BLaER1 (cell line): ENCODE measurements at regions not wholly inside any gene's neighbourhood (a gene's known extent, or its start where the extent isn't known, plus 50 kb on each side); places are given as distances from the start of the nearest gene placed in this dataset.

Experiments
- H3K27ac ChIP-seq: shearing (Covaris generic); formaldehyde crosslinking; 2 replicates; pipeline ENCODE4 v1.8.1; 2022
- H3K27me3 ChIP-seq: shearing (Covaris generic); formaldehyde crosslinking; 2 replicates; pipeline ENCODE4 v1.8.1; 2022
- H3K36me3 ChIP-seq: shearing (Covaris generic); formaldehyde crosslinking; 2 replicates; pipeline ENCODE4 v1.8.1; 2022
- H3K4me1 ChIP-seq: shearing (Covaris generic); formaldehyde crosslinking; 2 replicates; pipeline ENCODE4 v1.8.1; 2022
- H3K4me2 ChIP-seq: shearing (Covaris generic); formaldehyde crosslinking; 2 replicates; pipeline ENCODE4 v1.8.1; 2022
- H3K4me3 ChIP-seq: shearing (Covaris generic); formaldehyde crosslinking; 2 replicates; pipeline ENCODE4 v1.8.1; 2022
- H3K9ac ChIP-seq: shearing (Covaris generic); formaldehyde crosslinking; 2 replicates; pipeline ENCODE4 v1.8.1; 2022
- H3K9me3 ChIP-seq: shearing (Covaris generic); formaldehyde crosslinking; 2 replicates; pipeline ENCODE4 v1.8.1; 2022
- H4K20me1 ChIP-seq: shearing (Covaris generic); formaldehyde crosslinking; 2 replicates; pipeline ENCODE4 v1.8.1; 2022
- Cebpa-rat ChIP-seq: shearing (Covaris generic); IDR thresholded peaks from 2 replicates; pipeline ENCODE4 v1.8.1; 2022

GRCh38 chr6:169159331-169159730 lies 94.3 kb downstream of the THBS2 start:
- Histone ChIP-seq H3K36me3 (no peaks in the 10 kb centered on the region), H3K4me2 (no peak overlapping the region), H3K9me3 (peaks cover 2% of the 10 kb centered on the region; the same call in 1 of the 2 replicates), H4K20me1 (no peaks in the 10 kb centered on the region), H3K27me3 (no peaks in the 10 kb centered on the region), H3K4me3 (no peak overlapping the region), H3K9ac (no peak overlapping the region), H3K4me1 (no peaks in the 10 kb centered on the region; the same call in 1 of the 2 replicates), H3K27ac (no peak overlapping the region)
- no peak for TF ChIP-seq Cebpa-rat

GRCh38 chr6:169158691-169159090 lies 95.0 kb downstream of the THBS2 start:
- Histone ChIP-seq H3K36me3 (no peaks in the 10 kb centered on the region), H3K9me3 (no peaks in the 10 kb centered on the region), H4K20me1 (no peaks in the 10 kb centered on the region), H3K4me3 (no peak overlapping the region), H3K27me3 (no peaks in the 10 kb centered on the region), H3K4me2 (no peak overlapping the region), H3K9ac (no peak overlapping the region), H3K4me1 (no peaks in the 10 kb centered on the region; the same call in 1 of the 2 replicates), H3K27ac (no peak overlapping the region)
- no peak for TF ChIP-seq Cebpa-rat

- no peak for TF ChIP-seq Cebpa-rat
- H3K27me3 ChIP-seq: no peaks in the 10 kb centered on the region
- H3K27ac ChIP-seq: no peak overlapping the region
- H3K9me3 ChIP-seq: no peaks in the 10 kb centered on the region
- no peaks in the 10 kb centered on the region for H3K36me3 ChIP-seq
- H3K4me3 ChIP-seq: no peak overlapping the region
- H3K4me2 ChIP-seq: no peak overlapping the region
- H3K4me1 ChIP-seq: no peaks in the 10 kb centered on the region; the same call in 1 of the 2 replicates
- no peaks in the 10 kb centered on the region for H4K20me1 ChIP-seq
- H3K9ac ChIP-seq: no peak overlapping the region
Observed at GRCh38 chr6:169158174-169158573, 95.5 kb downstream of the THBS2 start.

- TF ChIP-seq Cebpa-rat: no peak
- H3K9ac ChIP-seq: no peak overlapping the region
- no peaks in the 10 kb centered on the region for H3K27me3 ChIP-seq
Observed at GRCh38 chr6:169157197-169158148, 96.2 kb downstream of the THBS2 start.

GRCh38 chr6:169156793-169157147 lies 96.9 kb downstream of the THBS2 start:
- Histone ChIP-seq H3K36me3 (no peaks in the 10 kb centered on the region), H3K4me2 (no peak overlapping the region), H3K27ac (no peak overlapping the region), H3K27me3 (no peaks in the 10 kb centered on the region), H4K20me1 (no peaks in the 10 kb centered on the region), H3K4me3 (no peak overlapping the region), H3K9me3 (no peaks in the 10 kb centered on the region), H3K9ac (no peak overlapping the region), H3K4me1 (no peaks in the 10 kb centered on the region; the same call in 1 of the 2 replicates)
- TF ChIP-seq Cebpa-rat: no peak

More at GRCh38 chr6:169157197-169158148, 96.2 kb downstream of the THBS2 start:
- no peak overlapping the region for H3K27ac ChIP-seq
- H3K4me1 ChIP-seq: no peaks in the 10 kb centered on the region; the same call in 1 of the 2 replicates
- no peaks in the 10 kb centered on the region for H3K36me3 ChIP-seq
- no peak overlapping the region for H3K4me2 ChIP-seq
- no peaks in the 10 kb centered on the region for H4K20me1 ChIP-seq
- no peaks in the 10 kb centered on the region for H3K9me3 ChIP-seq
- H3K4me3 ChIP-seq: no peak overlapping the region

- no peak overlapping the region for H3K4me3 ChIP-seq
- H3K9ac ChIP-seq: no peak overlapping the region
- H3K36me3 ChIP-seq: no peaks in the 10 kb centered on the region
- no peak overlapping the region for H3K27ac ChIP-seq
- H3K4me2 ChIP-seq: no peak overlapping the region
- peaks cover 3% of the 10 kb centered on the region; the same call in 1 of the 2 replicates for H3K9me3 ChIP-seq
- H4K20me1 ChIP-seq: no peaks in the 10 kb centered on the region
- no peaks in the 10 kb centered on the region; the same call in 1 of the 2 replicates for H3K4me1 ChIP-seq
- no peaks in the 10 kb centered on the region for H3K27me3 ChIP-seq
- TF ChIP-seq Cebpa-rat: no peak
Observed at GRCh38 chr6:169156108-169156792, 97.4 kb downstream of the THBS2 start.

- Histone ChIP-seq H3K27me3 (no peaks in the 10 kb centered on the region), H3K4me3 (no peak overlapping the region), H3K27ac (no peak overlapping the region), H3K9me3 (peaks cover 7% of the 10 kb centered on the region; the same call in 1 of the 2 replicates), H3K36me3 (no peaks in the 10 kb centered on the region), H3K9ac (no peak overlapping the region), H3K4me2 (no peak overlapping the region), H4K20me1 (no peaks in the 10 kb centered on the region), H3K4me1 (no peaks in the 10 kb centered on the region)
- no peak for TF ChIP-seq Cebpa-rat
Observed at GRCh38 chr6:169155481-169155880, 98.2 kb downstream of the THBS2 start.

GRCh38 chr6:169153401-169153800 lies 100.2 kb downstream of the THBS2 start:
- H3K4me3 ChIP-seq: no peak overlapping the region
- H3K27ac ChIP-seq: no peak overlapping the region
- H3K27me3 ChIP-seq: no peaks in the 10 kb centered on the region
- TF ChIP-seq Cebpa-rat: no peak
- no peak overlapping the region for H3K9ac ChIP-seq
- no peaks in the 10 kb centered on the region for H3K4me1 ChIP-seq
- H3K36me3 ChIP-seq: no peaks in the 10 kb centered on the region
- H4K20me1 ChIP-seq: no peaks in the 10 kb centered on the region
- no peak overlapping the region for H3K4me2 ChIP-seq
- H3K9me3 ChIP-seq: peaks cover 19% of the 10 kb centered on the region

- Histone ChIP-seq H3K4me2 (no peak overlapping the region), H3K9me3 (peaks cover 19% of the 10 kb centered on the region), H3K27me3 (no peaks in the 10 kb centered on the region), H3K36me3 (no peaks in the 10 kb centered on the region), H3K9ac (no peak overlapping the region), H3K4me3 (no peak overlapping the region), H3K27ac (no peak overlapping the region), H4K20me1 (no peaks in the 10 kb centered on the region), H3K4me1 (peaks cover 8% of the 10 kb centered on the region; the same call in 1 of the 2 replicates)
- TF ChIP-seq Cebpa-rat: no peak
Observed at GRCh38 chr6:169146521-169146920, 107.1 kb downstream of the THBS2 start.
